ENCODE measurements at regions not wholly inside any gene's neighbourhood (a gene's known extent, or its start where the extent isn't known, plus 50 kb on each side); places are given as distances from the start of the nearest gene placed in this dataset.

DNA sequence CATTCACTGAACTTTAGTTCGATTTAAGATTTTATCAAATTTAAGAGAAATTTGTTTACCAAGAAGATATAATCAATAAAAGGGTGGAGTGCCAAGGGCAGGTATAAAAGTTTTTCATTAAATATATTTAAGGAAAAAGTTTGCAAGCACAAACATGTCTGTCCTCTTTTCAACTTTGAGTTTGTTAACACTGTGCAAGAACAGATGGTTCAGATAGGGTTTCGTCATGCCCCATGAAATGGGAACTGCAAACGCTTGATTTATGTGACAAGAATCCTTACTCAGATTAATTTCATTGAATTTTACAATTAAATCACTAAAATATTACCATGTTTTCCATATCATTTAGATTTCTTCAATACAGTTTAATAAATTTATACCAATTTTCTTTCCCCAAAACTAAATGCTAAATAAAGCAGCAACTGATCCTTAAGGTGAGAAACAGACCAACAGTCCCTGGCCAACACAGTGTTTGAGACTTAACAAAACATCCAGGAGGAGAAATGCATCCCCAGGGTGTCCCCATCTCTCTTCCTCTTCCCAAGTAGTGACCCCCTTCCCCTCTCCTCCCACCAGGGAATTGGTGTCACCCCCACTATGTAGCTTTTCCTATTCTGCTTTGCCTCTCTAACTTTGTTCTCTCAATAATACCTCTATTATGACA is 292.9 kb downstream of the LTN1 start:
- FAIRE-seq (no peak), DNase-seq (ENCODE audit: low read depth) (peak; percentile 84)
- H3K27me3 ChIP-seq (ENCODE audit: control insufficient read depth, insufficient read depth, low read length) = no peaks in the 10 kb centered on the region
- no peak overlapping the region for H3K4me3 ChIP-seq (ENCODE audit: low read depth, low read length)
- TF ChIP-seq, protein P1, sequence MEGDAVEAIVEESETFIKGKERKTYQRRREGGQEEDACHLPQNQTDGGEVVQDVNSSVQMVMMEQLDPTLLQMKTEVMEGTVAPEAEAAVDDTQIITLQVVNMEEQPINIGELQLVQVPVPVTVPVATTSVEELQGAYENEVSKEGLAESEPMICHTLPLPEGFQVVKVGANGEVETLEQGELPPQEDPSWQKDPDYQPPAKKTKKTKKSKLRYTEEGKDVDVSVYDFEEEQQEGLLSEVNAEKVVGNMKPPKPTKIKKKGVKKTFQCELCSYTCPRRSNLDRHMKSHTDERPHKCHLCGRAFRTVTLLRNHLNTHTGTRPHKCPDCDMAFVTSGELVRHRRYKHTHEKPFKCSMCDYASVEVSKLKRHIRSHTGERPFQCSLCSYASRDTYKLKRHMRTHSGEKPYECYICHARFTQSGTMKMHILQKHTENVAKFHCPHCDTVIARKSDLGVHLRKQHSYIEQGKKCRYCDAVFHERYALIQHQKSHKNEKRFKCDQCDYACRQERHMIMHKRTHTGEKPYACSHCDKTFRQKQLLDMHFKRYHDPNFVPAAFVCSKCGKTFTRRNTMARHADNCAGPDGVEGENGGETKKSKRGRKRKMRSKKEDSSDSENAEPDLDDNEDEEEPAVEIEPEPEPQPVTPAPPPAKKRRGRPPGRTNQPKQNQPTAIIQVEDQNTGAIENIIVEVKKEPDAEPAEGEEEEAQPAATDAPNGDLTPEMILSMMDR (IDR thresholded peaks at IDR 0.05; ENCODE audit: insufficient read depth, low read length, severe bottlenecking) = no peak
- no peaks in the 10 kb centered on the region for H3K36me3 ChIP-seq (ENCODE audit: control insufficient read depth, insufficient read depth, low read length)

DNA sequence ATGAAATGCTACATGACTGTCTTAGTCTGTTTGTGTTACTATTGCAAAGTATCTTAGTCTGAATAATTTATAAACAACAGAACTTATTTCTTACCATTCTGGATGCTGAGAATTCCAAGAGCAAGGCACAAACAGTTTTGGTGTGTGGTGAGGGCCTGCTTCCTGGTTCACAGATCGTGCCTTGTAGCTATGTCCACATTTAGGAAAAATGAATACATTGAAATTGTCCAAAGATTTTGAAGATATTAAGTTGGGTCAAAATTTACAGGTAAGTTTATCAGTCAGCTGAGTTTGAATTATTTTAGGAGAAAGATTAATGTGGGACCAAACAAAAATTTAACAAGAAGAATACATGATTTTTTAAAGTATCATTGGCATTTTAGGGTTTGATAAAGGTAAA is 293.5 kb downstream of the LTN1 start:
- FAIRE-seq = no peak

DNA sequence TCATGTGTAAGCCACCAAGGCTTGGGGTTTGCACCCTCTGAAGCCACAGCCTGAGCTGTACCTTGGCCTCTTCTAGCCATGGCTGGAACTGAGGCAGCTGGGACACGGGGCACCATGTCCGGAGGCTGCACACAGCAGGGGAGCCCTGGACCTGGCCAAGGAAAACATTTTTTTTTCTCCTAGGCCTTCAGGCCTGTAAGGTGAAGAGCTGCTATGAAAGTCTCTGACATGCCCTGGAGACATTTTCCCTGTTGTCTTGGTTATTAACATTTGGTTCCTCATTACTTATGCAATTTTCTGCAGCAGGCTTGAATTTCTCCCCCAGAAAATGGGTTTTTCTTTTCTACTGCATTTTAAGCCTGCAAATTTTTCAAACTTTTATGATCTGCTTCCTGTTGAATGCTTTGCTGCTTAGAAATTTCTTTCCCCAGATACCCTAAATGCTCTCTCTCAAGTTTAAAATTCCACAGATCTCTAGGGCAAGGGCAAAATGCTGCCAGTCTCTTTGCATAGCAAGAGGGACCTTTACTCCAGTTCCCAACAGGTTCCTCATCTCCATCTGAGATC is 295.8 kb downstream of the LTN1 start:
- Histone ChIP-seq H3K4me3 (ENCODE audit: low read depth, low read length) (no peak overlapping the region), H3K27me3 (ENCODE audit: control insufficient read depth, insufficient read depth, low read length) (no peaks in the 10 kb centered on the region), H3K36me3 (ENCODE audit: control insufficient read depth, insufficient read depth, low read length) (no peaks in the 10 kb centered on the region)
- TF ChIP-seq, protein P1 (IDR thresholded peaks at IDR 0.05; ENCODE audit: insufficient read depth, low read length, severe bottlenecking) = no peak
- no peak for FAIRE-seq
- no peak for DNase-seq (ENCODE audit: low read depth)

More for the DNA sequence above, 293.5 kb downstream of the LTN1 start:
- no peak for DNase-seq (ENCODE audit: low read depth)
- no peak overlapping the region for H3K4me3 ChIP-seq (ENCODE audit: low read depth, low read length)
- no peaks in the 10 kb centered on the region for H3K27me3 ChIP-seq (ENCODE audit: control insufficient read depth, insufficient read depth, low read length)
- TF ChIP-seq, protein P1 (IDR thresholded peaks at IDR 0.05; ENCODE audit: insufficient read depth, low read length, severe bottlenecking) = no peak
- no peaks in the 10 kb centered on the region for H3K36me3 ChIP-seq (ENCODE audit: control insufficient read depth, insufficient read depth, low read length)

DNA sequence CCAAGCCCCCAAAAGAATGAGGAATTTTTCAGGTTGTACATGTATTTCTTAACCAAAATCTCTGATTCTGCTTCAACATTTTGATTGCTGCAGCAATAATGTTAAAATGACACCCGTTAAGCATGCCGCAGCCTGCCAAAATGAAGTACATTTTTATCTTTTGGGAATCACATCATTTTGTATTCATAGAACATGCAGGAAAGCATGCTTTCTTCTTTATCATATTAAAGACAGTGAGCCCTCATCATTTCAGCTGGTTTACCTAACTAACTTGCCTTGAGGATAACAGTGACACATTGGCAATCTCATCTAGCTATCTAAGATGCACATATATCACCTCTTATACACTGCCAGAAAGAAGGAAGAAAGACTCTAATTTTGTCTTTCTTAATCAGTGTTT is 299.2 kb downstream of the LTN1 start:
- Histone ChIP-seq H3K36me3 (ENCODE audit: control insufficient read depth, insufficient read depth, low read length) (no peaks in the 10 kb centered on the region), H3K4me3 (ENCODE audit: low read depth, low read length) (no peak overlapping the region), H3K27me3 (ENCODE audit: control insufficient read depth, insufficient read depth, low read length) (no peaks in the 10 kb centered on the region)
- DNase-seq (ENCODE audit: low read depth) (no peak), FAIRE-seq (no peak)
- TF ChIP-seq, protein P1 (IDR thresholded peaks at IDR 0.05; ENCODE audit: insufficient read depth, low read length, severe bottlenecking) = no peak

DNA sequence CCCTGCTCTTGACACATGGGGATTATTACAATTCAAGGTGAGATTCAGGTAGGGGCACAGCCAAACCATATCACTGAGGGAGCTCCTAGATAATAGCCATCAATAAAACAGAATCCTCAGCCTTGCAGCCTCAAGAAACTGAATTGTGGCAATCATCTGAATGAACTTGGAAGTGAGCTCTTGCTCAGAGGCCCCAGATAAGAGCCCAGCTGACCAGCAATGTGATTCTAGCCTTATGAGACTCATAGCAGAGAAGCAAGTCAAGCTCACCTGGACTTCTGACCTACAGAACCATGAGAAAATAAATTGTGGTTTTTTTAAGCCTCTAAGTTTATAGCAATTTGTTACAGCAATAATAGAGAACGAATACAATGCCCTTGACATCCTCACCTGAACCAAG is 302.5 kb downstream of the LTN1 start:
- Histone ChIP-seq H3K4me3 (ENCODE audit: low read depth, low read length) (no peak overlapping the region), H3K27me3 (ENCODE audit: control insufficient read depth, insufficient read depth, low read length) (no peaks in the 10 kb centered on the region), H3K36me3 (ENCODE audit: control insufficient read depth, insufficient read depth, low read length) (no peaks in the 10 kb centered on the region)
- TF ChIP-seq, protein P1 (IDR thresholded peaks at IDR 0.05; ENCODE audit: insufficient read depth, low read length, severe bottlenecking) = no peak
- DNase-seq (ENCODE audit: low read depth) = no peak
- no peak for FAIRE-seq

DNA sequence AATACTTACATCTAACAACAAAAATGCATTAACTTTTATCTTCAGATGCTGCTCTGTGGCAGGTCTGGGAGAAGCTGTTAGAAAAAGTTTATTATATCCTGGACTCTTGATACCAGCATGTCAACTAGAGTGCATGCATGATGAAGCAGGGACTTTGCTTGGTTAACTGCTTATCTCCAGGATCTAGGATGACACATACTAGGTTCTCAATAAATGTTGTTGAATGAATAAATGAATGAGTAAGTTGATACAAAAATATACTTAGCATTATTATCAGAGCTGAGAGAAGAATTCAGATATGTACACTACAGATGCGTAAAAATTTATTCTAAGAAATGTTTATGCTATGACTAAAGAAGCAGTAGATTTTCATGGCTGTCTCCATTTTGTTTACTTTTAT is 304.3 kb downstream of the LTN1 start:
- Histone ChIP-seq H3K27me3 (ENCODE audit: control insufficient read depth, insufficient read depth, low read length) (no peaks in the 10 kb centered on the region), H3K36me3 (ENCODE audit: control insufficient read depth, insufficient read depth, low read length) (no peaks in the 10 kb centered on the region), H3K4me3 (ENCODE audit: low read depth, low read length) (no peak overlapping the region)
- DNase-seq (ENCODE audit: low read depth) = peak; percentile 58
- TF ChIP-seq, protein P1 (IDR thresholded peaks at IDR 0.05; ENCODE audit: insufficient read depth, low read length, severe bottlenecking) = no peak
- no peak for FAIRE-seq
